ENCODE measurements at regions not wholly inside any gene's neighbourhood (a gene's known extent, or its start where the extent isn't known, plus 50 kb on each side); places are given as distances from the start of the nearest gene placed in this dataset.

GRCh38 chr1:105362438-105362837, 1612.7 kb downstream of the AMY1C start:
- Histone ChIP-seq H3K27ac (ENCODE audit: low read depth, low read length, poor library complexity, severe bottlenecking) (no peak overlapping the region), H3K4me1 (ENCODE audit: insufficient read depth, low read length, poor library complexity, severe bottlenecking) (no peaks in the 10 kb centered on the region), H3K9me3 (ENCODE audit: low read depth, low read length, poor library complexity, severe bottlenecking) (no peaks in the 10 kb centered on the region), H3K4me3 (ENCODE audit: low read depth, low read length, poor library complexity, severe bottlenecking) (no peak overlapping the region), H3K36me3 (ENCODE audit: insufficient read depth, low read length, poor library complexity, severe bottlenecking) (no peaks in the 10 kb centered on the region), H3K27me3 (replicated peaks; ENCODE audit: insufficient read depth, low read depth, low read length, poor library complexity) (no peaks in the 10 kb centered on the region)
- CTCF ChIA-PET = no interaction called here
- intact Hi-C loops (cut with micrococcal nuclease; ENCODE audit: unreplicated experiment) = no loop called here
- TF ChIP-seq, protein P1, sequence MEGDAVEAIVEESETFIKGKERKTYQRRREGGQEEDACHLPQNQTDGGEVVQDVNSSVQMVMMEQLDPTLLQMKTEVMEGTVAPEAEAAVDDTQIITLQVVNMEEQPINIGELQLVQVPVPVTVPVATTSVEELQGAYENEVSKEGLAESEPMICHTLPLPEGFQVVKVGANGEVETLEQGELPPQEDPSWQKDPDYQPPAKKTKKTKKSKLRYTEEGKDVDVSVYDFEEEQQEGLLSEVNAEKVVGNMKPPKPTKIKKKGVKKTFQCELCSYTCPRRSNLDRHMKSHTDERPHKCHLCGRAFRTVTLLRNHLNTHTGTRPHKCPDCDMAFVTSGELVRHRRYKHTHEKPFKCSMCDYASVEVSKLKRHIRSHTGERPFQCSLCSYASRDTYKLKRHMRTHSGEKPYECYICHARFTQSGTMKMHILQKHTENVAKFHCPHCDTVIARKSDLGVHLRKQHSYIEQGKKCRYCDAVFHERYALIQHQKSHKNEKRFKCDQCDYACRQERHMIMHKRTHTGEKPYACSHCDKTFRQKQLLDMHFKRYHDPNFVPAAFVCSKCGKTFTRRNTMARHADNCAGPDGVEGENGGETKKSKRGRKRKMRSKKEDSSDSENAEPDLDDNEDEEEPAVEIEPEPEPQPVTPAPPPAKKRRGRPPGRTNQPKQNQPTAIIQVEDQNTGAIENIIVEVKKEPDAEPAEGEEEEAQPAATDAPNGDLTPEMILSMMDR (conservative IDR thresholded peaks at IDR 0.05; ENCODE audit: low read depth, low read length) = no peak
- TF ChIP-seq EZH2 (IDR thresholded peaks at IDR 0.05; ENCODE audit: borderline replicate concordance, low read depth, low read length, poor library complexity, severe bottlenecking) = no peak
- no peak for DNase-seq (ENCODE audit: low spot score)
- no TSS peak for BruUV-seq (replicated peaks)
- POLR2A ChIA-PET (ENCODE audit: low non-redundant PET) = no interaction called here

DNA sequence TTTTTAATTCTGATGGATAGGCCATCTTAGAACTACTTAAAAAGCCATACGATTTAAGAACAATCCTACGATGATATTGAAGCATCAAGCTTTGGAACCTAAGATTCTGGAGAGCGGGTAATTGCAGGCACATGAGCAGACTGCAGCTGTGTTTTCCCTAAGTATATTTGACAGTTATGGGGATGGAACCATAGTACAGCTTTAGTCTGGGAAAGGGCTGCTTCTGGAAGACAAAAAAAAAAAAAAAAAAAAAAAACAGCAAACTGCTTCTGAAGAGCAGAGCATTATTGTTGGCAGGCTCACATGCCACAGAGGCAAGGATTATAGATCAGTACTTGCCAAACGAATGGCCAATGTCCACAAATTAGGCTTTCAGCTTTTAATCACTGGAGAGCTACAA, 1618.7 kb downstream of the AMY1C start:
- TF ChIP-seq, protein P1 (conservative IDR thresholded peaks at IDR 0.05; ENCODE audit: low read depth, low read length) = no peak
- TF ChIP-seq EZH2 (IDR thresholded peaks at IDR 0.05; ENCODE audit: borderline replicate concordance, low read depth, low read length, poor library complexity, severe bottlenecking) = no peak
- no peaks in the 10 kb centered on the region for H3K36me3 ChIP-seq (ENCODE audit: insufficient read depth, low read length, poor library complexity, severe bottlenecking)
- DNase-seq (ENCODE audit: low spot score) = no peak
- H3K9me3 ChIP-seq (ENCODE audit: low read depth, low read length, poor library complexity, severe bottlenecking) = no peaks in the 10 kb centered on the region
- intact Hi-C loops (cut with micrococcal nuclease; ENCODE audit: unreplicated experiment) = no loop called here
- no peaks in the 10 kb centered on the region for H3K4me1 ChIP-seq (ENCODE audit: insufficient read depth, low read length, poor library complexity, severe bottlenecking)
- POLR2A ChIA-PET (ENCODE audit: low non-redundant PET) = interaction anchor here (0.5 kb wide), 1 partner anchor 49 kb away, joined by 15 read pairs; no protein-coding TSS in a partner anchor
- H3K27me3 ChIP-seq (replicated peaks; ENCODE audit: insufficient read depth, low read depth, low read length, poor library complexity) = no peaks in the 10 kb centered on the region
- H3K27ac ChIP-seq (ENCODE audit: low read depth, low read length, poor library complexity, severe bottlenecking) = no peak overlapping the region
- no peak overlapping the region for H3K4me3 ChIP-seq (ENCODE audit: low read depth, low read length, poor library complexity, severe bottlenecking)
- CTCF ChIA-PET = no interaction called here
- BruUV-seq (replicated peaks) = no TSS peak

GRCh38 chr1:105373681-105374080, 1624.0 kb downstream of the AMY1C start:
- CTCF ChIA-PET = no interaction called here

More at GRCh38 chr1:105373681-105374080, 1624.0 kb downstream of the AMY1C start:
- H3K36me3 ChIP-seq (ENCODE audit: insufficient read depth, low read length, poor library complexity, severe bottlenecking) = no peaks in the 10 kb centered on the region
- no peak overlapping the region for H3K27ac ChIP-seq (ENCODE audit: low read depth, low read length, poor library complexity, severe bottlenecking)
- intact Hi-C loops (cut with micrococcal nuclease; ENCODE audit: unreplicated experiment) = no loop called here
- no peaks in the 10 kb centered on the region for H3K4me1 ChIP-seq (ENCODE audit: insufficient read depth, low read length, poor library complexity, severe bottlenecking)
- POLR2A ChIA-PET (ENCODE audit: low non-redundant PET) = interaction anchor here (0.7 kb wide), 1 partner anchor 1174 kb away, joined by 3 read pairs; no protein-coding TSS in a partner anchor
- H3K4me3 ChIP-seq (ENCODE audit: low read depth, low read length, poor library complexity, severe bottlenecking) = no peak overlapping the region
- H3K27me3 ChIP-seq (replicated peaks; ENCODE audit: insufficient read depth, low read depth, low read length, poor library complexity) = no peaks in the 10 kb centered on the region
- no peak for DNase-seq (ENCODE audit: low spot score)
- peaks cover 11% of the 10 kb centered on the region for H3K9me3 ChIP-seq (ENCODE audit: low read depth, low read length, poor library complexity, severe bottlenecking)
- TF ChIP-seq EZH2 (IDR thresholded peaks at IDR 0.05; ENCODE audit: borderline replicate concordance, low read depth, low read length, poor library complexity, severe bottlenecking) = no peak
- TF ChIP-seq, protein P1 (conservative IDR thresholded peaks at IDR 0.05; ENCODE audit: low read depth, low read length) = no peak
- no TSS peak for BruUV-seq (replicated peaks)

Data from A673 (cell line).